ENCODE measurements at regions not wholly inside any gene's neighbourhood (a gene's known extent, or its start where the extent isn't known, plus 50 kb on each side); places are given as distances from the start of the nearest gene placed in this dataset.

- no peak for DNase-seq (ENCODE audit: low spot score)
- no peak overlapping the region for H3K27ac Mint-ChIP-seq (ENCODE audit: unreplicated experiment)
- no peaks in the 10 kb centered on the region for H3K9me3 Mint-ChIP-seq (ENCODE audit: low read depth)
- H3K27me3 Mint-ChIP-seq (ENCODE audit: low read depth): peaks cover 22% of the 10 kb centered on the region
- TF ChIP-seq CTCF (IDR thresholded peaks at IDR 0.05): no peak
- H3K36me3 Mint-ChIP-seq (ENCODE audit: low read depth): no peaks in the 10 kb centered on the region
- H3K4me1 Mint-ChIP-seq (ENCODE audit: low read depth): no peaks in the 10 kb centered on the region
- H3K4me3 Mint-ChIP-seq (ENCODE audit: unreplicated experiment): no peak overlapping the region
Measured at GRCh38 chr1:29653034-29653810, 416.9 kb downstream of the PTPRU start.

DNA sequence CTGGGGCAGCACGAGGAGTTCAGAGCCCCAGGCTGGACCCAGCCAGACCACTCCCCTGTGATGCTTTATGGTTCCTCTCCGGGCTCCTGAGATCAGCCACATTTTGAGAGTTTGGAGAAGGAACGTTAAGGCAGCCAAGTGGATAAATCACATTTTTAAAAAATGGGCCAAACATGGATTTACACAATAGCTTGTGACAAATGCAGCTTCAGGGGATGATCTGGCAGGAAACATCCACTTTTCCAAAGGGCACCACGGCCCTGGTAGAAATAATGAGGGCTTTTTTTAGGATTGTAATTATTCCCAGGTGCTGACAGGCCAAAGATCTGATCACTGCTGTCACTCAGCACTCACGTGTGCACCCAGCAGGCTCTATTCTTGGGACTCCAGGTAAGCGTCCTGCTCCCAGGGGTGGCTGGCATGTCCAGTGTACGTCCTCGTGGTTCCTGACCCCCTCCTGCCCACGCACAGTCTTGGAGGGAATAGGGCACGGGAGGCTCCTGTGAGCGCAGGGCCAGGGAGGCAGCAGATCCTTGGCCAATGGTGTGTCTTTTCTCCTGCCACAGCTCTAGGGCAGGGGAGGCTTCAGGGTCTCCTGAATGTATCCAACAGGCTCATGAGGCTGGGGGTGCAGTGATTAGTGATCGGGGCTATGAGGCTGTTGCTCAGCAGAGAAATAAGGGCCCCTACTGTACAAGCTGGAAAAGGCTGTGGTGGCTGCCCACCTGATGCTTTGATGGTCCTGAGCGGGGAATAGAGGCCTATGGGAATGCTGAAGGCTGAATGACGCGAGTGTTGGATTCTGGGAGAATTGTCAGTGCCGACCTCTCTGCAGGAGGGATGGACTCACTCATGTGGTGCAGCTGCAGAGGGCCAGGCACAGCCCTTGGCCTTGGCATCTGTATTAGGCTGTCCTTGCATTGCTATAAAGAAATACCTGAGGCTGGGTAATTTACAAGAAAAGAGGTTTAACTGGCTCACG lies 415.7 kb downstream of the PTPRU start:
- TF ChIP-seq CTCF (IDR thresholded peaks at IDR 0.05): no peak
- peaks cover 27% of the 10 kb centered on the region for H3K27me3 Mint-ChIP-seq (ENCODE audit: low read depth)
- no peak overlapping the region for H3K4me3 Mint-ChIP-seq (ENCODE audit: unreplicated experiment)
- no peaks in the 10 kb centered on the region for H3K36me3 Mint-ChIP-seq (ENCODE audit: low read depth)
- DNase-seq (ENCODE audit: low spot score): no peak
- no peaks in the 10 kb centered on the region for H3K4me1 Mint-ChIP-seq (ENCODE audit: low read depth)
- H3K27ac Mint-ChIP-seq (ENCODE audit: unreplicated experiment): no peak overlapping the region
- no peaks in the 10 kb centered on the region for H3K9me3 Mint-ChIP-seq (ENCODE audit: low read depth)

- no peak overlapping the region for H3K4me3 Mint-ChIP-seq (ENCODE audit: unreplicated experiment)
- H3K9me3 Mint-ChIP-seq (ENCODE audit: low read depth): no peaks in the 10 kb centered on the region
- no peaks in the 10 kb centered on the region for H3K36me3 Mint-ChIP-seq (ENCODE audit: low read depth)
- TF ChIP-seq CTCF (IDR thresholded peaks at IDR 0.05): no peak
- no peak for DNase-seq (ENCODE audit: low spot score)
- no peak overlapping the region for H3K27ac Mint-ChIP-seq (ENCODE audit: unreplicated experiment)
- peaks cover 27% of the 10 kb centered on the region for H3K27me3 Mint-ChIP-seq (ENCODE audit: low read depth)
- H3K4me1 Mint-ChIP-seq (ENCODE audit: low read depth): no peaks in the 10 kb centered on the region
Measured at GRCh38 chr1:29651246-29651645, 414.9 kb downstream of the PTPRU start.

- no peak for DNase-seq (ENCODE audit: low spot score)
- H3K27me3 Mint-ChIP-seq (ENCODE audit: low read depth): peaks cover 24% of the 10 kb centered on the region
- no peak overlapping the region for H3K4me3 Mint-ChIP-seq (ENCODE audit: unreplicated experiment)
- no peaks in the 10 kb centered on the region for H3K4me1 Mint-ChIP-seq (ENCODE audit: low read depth)
- no peaks in the 10 kb centered on the region for H3K36me3 Mint-ChIP-seq (ENCODE audit: low read depth)
- no peaks in the 10 kb centered on the region for H3K9me3 Mint-ChIP-seq (ENCODE audit: low read depth)
- no peak overlapping the region for H3K27ac Mint-ChIP-seq (ENCODE audit: unreplicated experiment)
- TF ChIP-seq CTCF (IDR thresholded peaks at IDR 0.05): no peak
Measured at GRCh38 chr1:29650476-29650875, 414.2 kb downstream of the PTPRU start.

GRCh38 chr1:29650041-29650400 lies 413.7 kb downstream of the PTPRU start:
- Mint-ChIP-seq H3K4me1 (ENCODE audit: low read depth) (no peaks in the 10 kb centered on the region), H3K27me3 (ENCODE audit: low read depth) (peaks cover 24% of the 10 kb centered on the region), H3K27ac (ENCODE audit: unreplicated experiment) (no peak overlapping the region), H3K9me3 (ENCODE audit: low read depth) (no peaks in the 10 kb centered on the region), H3K4me3 (ENCODE audit: unreplicated experiment) (no peak overlapping the region), H3K36me3 (ENCODE audit: low read depth) (no peaks in the 10 kb centered on the region)
- TF ChIP-seq CTCF (IDR thresholded peaks at IDR 0.05): no peak
- DNase-seq (ENCODE audit: low spot score): no peak
